Psoas muscle (tissue), 7 donors: ENCODE measurements at regions not wholly inside any gene's neighbourhood (a gene's known extent, or its start where the extent isn't known, plus 50 kb on each side); places are given as distances from the start of the nearest gene placed in this dataset.

Experiments used
- ATAC-seq, 4 donors: fragments of 200-7000 bp; cut with Tn5 transposase; one replicate each; pipeline ENCODE4 v1.9.1; 2020; ENCODE audit warnings: moderate library complexity in 3 of 4, mild to moderate bottlenecking in 2 of 4
- DNase-seq, 2 donors: peaks; one replicate each; pipeline ENCODE4 v3.0.0-alpha.2; 2020
- H3K27ac ChIP-seq: fragments of 200-600 bp; one replicate; pipeline ENCODE4 v1.8.0; 2022
- H3K27me3 ChIP-seq, 3 donors: fragments of 200-600 bp in 1 of 3; one replicate each; pipeline versions ENCODE4 v1.6.1 to v1.8.0; 2013 to 2022; ENCODE audit warnings: low read length in 2 of 3, mild to moderate bottlenecking in 2 of 3, moderate library complexity in 1 of 3; ENCODE audit not compliant: insufficient read depth in 3 of 3
- H3K36me3 ChIP-seq, 2 donors: fragments of 200-600 bp in 1 of 2; one replicate each; pipeline versions ENCODE4 v1.6.1 to v1.8.0; 2013 to 2022; ENCODE audit warnings: low read depth in 1 of 2, mild to moderate bottlenecking in 1 of 2, moderate library complexity in 1 of 2; ENCODE audit not compliant: insufficient read depth in 1 of 2
- H3K4me1 ChIP-seq: fragments of 200-600 bp; one replicate; pipeline ENCODE4 v1.8.0; 2022
- H3K4me3 ChIP-seq: fragments of 200-600 bp; one replicate; pipeline ENCODE4 v1.8.0; 2022; ENCODE audit warnings: mild to moderate bottlenecking
- H3K9me3 ChIP-seq: fragments of 200-600 bp; one replicate; pipeline ENCODE4 v1.8.0; 2022
- WGBS, 3 donors: extraction: QIAGEN DNeasy Blood & Tissue Kit; methylation state at CpG; one replicate each; pipeline versions ENCODE4 v1.1.6 to v1.1.7; 2013; 5-methylcytosine and 5-hydroxymethylcytosine counted together
- intact Hi-C, 2 donors: fragments of 100-400 bp; cut with DNase I; formaldehyde crosslinking; loops; one replicate each; pipeline versions ENCODE4 v1.11.0 to v1.14.2; 2022
- TF ChIP-seq, protein P1 (sequence below): fragments of 200-600 bp; IDR thresholded peaks from one replicate; pipeline ENCODE4 v1.8.0; 2022; ENCODE audit warnings: antibody characterized with exemption
- donor health status: healthy with polysubstance abuse.
- donor health status: DM: no; HTN: no; CAD: no; lungs with moderate emphysema.
- donor health status: Bipolar disorder and iron deficiency.
- donor health status: healthy.
- donor health status: DM: yes; HTN: yes; CAD: no.
- donor health status: DM: no; HTN: no; CAD: no.
- donor health status: DM: yes; HTN: yes; CAD: no.

DNA sequence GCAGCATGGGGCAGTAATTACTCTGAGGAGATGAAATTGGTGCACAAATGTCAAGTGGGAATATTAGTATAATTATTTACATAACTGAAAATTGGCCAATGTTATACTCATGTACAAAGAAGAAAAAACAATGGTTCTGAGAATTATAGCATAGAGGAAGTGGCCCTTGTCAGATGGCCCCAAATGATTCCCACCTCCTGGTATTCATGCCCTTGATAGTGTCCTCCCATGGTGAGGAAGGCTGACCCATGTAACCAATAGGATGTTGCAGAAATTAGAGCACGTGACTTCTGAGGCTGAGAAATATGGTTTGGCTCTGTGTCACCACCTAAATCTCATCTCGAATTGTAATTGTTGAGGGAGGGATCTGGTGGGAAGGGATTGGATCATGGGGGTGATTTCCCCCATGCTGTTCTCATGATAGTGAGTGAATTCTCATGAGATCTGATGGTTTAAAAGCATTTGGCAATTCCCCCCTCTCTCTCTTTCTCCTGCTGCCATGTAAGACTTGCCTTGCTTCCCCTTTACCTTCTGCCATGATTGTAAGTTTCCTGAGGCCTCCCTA lies 368.5 kb downstream of the SHQ1 start:
- Histone ChIP-seq H3K36me3 (no peaks in the 10 kb centered on the region), H3K9me3 (no peaks in the 10 kb centered on the region), H3K27ac (no peak overlapping the region), H3K4me1 (peaks cover 18% of the 10 kb centered on the region), H3K4me3 (no peak overlapping the region), H3K27me3 (no peaks in the 10 kb centered on the region)
- intact Hi-C loops: loop anchor here in 1 of 2 donors (5.0 kb wide), 1 partner anchor 32 kb away; the partner anchor contains the start of gene RYBP
- TF ChIP-seq, protein P1, sequence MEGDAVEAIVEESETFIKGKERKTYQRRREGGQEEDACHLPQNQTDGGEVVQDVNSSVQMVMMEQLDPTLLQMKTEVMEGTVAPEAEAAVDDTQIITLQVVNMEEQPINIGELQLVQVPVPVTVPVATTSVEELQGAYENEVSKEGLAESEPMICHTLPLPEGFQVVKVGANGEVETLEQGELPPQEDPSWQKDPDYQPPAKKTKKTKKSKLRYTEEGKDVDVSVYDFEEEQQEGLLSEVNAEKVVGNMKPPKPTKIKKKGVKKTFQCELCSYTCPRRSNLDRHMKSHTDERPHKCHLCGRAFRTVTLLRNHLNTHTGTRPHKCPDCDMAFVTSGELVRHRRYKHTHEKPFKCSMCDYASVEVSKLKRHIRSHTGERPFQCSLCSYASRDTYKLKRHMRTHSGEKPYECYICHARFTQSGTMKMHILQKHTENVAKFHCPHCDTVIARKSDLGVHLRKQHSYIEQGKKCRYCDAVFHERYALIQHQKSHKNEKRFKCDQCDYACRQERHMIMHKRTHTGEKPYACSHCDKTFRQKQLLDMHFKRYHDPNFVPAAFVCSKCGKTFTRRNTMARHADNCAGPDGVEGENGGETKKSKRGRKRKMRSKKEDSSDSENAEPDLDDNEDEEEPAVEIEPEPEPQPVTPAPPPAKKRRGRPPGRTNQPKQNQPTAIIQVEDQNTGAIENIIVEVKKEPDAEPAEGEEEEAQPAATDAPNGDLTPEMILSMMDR: no peak
- DNase-seq (no peak), ATAC-seq (no peak)
- WGBS, 3 donors: 90 to 98% (median 94%) methylated on average over 2 of the region's 2 CpGs

DNA sequence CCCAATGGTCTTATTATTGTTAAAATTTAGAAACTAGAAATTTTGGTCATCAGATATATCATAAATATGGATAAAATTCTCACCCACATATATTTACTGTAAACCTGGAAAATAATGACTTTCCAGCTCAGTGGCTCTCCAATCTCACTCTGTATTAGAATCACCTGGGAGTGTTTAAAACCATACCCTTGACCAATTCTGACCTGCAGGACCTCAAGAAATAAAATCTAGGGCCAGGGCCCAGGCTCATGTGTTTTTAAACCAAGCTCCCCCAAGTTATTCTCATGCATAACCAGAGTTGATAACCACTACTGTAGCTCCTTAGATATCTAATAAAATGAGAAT lies 372.1 kb downstream of the SHQ1 start:
- H3K9me3 ChIP-seq: no peaks in the 10 kb centered on the region
- H3K27ac ChIP-seq: no peak overlapping the region
- intact Hi-C loops: no loop called here
- TF ChIP-seq, protein P1: no peak
- H3K27me3 ChIP-seq: no peaks in the 10 kb centered on the region
- ATAC-seq (no peak), DNase-seq (no peak)
- H3K36me3 ChIP-seq: no peaks in the 10 kb centered on the region
- H3K4me3 ChIP-seq: no peak overlapping the region
- H3K4me1 ChIP-seq: no peaks in the 10 kb centered on the region

DNA sequence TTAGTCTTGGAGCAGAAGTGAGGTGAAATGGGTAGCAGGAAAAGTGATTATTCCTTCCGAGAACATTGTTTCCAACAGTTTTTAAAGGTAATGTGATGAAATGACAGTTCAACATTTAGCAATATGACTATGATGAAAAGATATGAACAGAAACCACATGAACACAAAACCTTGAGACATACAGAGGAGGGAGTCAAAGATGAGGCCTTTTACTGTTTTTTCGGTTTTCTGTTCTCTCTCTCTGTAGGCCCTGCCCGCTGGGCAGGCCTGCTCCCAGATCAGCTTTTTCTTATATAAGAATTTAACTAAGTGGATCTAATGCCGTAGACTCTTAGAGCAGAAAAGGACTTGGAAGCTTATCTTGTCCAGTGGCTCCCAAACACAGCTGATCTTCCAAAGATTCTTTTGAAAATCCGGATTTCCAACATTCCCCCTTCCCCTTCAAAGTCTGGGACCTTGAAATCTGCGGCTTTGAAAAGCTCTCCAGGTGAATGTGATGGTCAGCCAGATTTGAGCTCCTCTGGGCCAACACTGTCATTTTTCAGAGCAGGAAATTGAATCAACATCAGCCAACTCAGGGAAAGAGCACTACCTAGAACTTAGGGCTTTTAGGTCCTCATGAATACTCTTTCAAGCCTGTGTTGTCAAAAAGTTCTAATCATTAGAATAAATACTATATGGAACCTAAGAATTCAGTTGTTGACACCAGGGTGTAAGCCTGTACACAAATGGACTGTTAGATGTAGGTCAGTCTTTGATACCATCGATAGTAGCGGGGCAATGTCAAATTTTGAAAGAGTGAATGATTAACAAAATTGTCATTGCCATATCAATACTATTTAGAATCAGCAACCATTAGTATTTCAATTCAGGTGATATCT lies 372.7 kb downstream of the SHQ1 start:
- H3K4me3 ChIP-seq: no peak overlapping the region
- H3K27ac ChIP-seq: no peak overlapping the region
- no peaks in the 10 kb centered on the region for H3K9me3 ChIP-seq
- H3K4me1 ChIP-seq: no peaks in the 10 kb centered on the region
- intact Hi-C loops: no loop called here
- ATAC-seq (no peak), DNase-seq (no peak)
- H3K36me3 ChIP-seq: no peaks in the 10 kb centered on the region
- H3K27me3 ChIP-seq: no peaks in the 10 kb centered on the region
- TF ChIP-seq, protein P1: no peak
- WGBS, 3 donors: 85 to 96% (median 95%) methylated on average over 8 of the region's 8 CpGs

DNA sequence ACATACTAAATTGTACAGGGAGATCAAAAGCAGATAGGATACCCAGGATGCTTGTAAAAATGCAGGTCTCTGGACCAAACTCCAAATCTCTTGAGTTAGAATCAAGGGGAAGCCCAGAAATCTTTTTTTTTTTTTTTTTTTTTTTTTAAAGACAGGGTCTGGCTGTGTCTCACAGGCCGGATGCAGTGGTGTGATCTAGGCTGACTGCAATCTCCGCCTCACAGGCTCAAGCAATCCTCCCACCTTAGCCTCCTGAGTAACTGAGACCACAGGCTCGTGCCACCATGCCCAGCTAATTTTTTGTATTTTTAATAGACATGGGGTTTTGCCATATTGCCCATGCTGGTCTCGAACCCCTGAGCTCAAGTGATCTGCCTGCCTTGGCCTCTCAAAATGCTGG lies 373.5 kb downstream of the SHQ1 start:
- intact Hi-C loops: no loop called here
- TF ChIP-seq, protein P1: no peak
- no peak overlapping the region for H3K4me3 ChIP-seq
- no peaks in the 10 kb centered on the region for H3K4me1 ChIP-seq
- no peaks in the 10 kb centered on the region for H3K9me3 ChIP-seq
- DNase-seq (no peak), ATAC-seq (no peak)
- H3K36me3 ChIP-seq: no peaks in the 10 kb centered on the region
- H3K27ac ChIP-seq: no peak overlapping the region
- 94 to 98% (median 95%) methylated on average over 4 of the region's 4 CpGs for WGBS, 3 donors
- H3K27me3 ChIP-seq: no peaks in the 10 kb centered on the region
